Jurkat, Clone E6-1 (cell line): ENCODE measurements at regions not wholly inside any gene's neighbourhood (a gene's known extent, or its start where the extent isn't known, plus 50 kb on each side); places are given as distances from the start of the nearest gene placed in this dataset.

Source experiments
- DNase-seq: peaks from one replicate; pipeline ENCODE4 v3.0.0-alpha.2; 2011; ENCODE audit warnings: low read depth, low spot score
- H3K4me3 ChIP-seq: 2 replicates; pipeline ENCODE4 v1.5.1; 2011; ENCODE audit warnings: mild to moderate bottlenecking, low read length, control low read depth, moderate library complexity

- DNase-seq = peak; percentile 27
- no peak overlapping the region for H3K4me3 ChIP-seq
Observed at GRCh38 chr10:131651674-131652437, 249.0 kb upstream of the PPP2R2D start.

- no peak for DNase-seq
- H3K4me3 ChIP-seq = no peak overlapping the region
Observed at GRCh38 chr10:131652438-131653139, 248.2 kb upstream of the PPP2R2D start.

- no peak overlapping the region for H3K4me3 ChIP-seq
- DNase-seq = no peak
Observed at GRCh38 chr10:131653140-131653539, 247.7 kb upstream of the PPP2R2D start.

GRCh38 chr10:131653554-131654470, 247.0 kb upstream of the PPP2R2D start:
- H3K4me3 ChIP-seq = no peak overlapping the region

GRCh38 chr10:131654471-131655087, 246.2 kb upstream of the PPP2R2D start:
- H3K4me3 ChIP-seq = no peak overlapping the region
- no peak for DNase-seq

More at GRCh38 chr10:131653554-131654470, 247.0 kb upstream of the PPP2R2D start:
- no peak for DNase-seq

GRCh38 chr10:131655101-131655849, 245.5 kb upstream of the PPP2R2D start:
- no peak for DNase-seq
- no peak overlapping the region for H3K4me3 ChIP-seq

- H3K4me3 ChIP-seq = no peak overlapping the region
Observed at GRCh38 chr10:131656009-131656408, 244.8 kb upstream of the PPP2R2D start.

GRCh38 chr10:131656431-131656841, 244.4 kb upstream of the PPP2R2D start:
- H3K4me3 ChIP-seq = no peak overlapping the region
- no peak for DNase-seq

More at GRCh38 chr10:131656009-131656408, 244.8 kb upstream of the PPP2R2D start:
- DNase-seq = no peak

GRCh38 chr10:131657318-131657984, 243.4 kb upstream of the PPP2R2D start:
- no peak for DNase-seq
- no peak overlapping the region for H3K4me3 ChIP-seq

GRCh38 chr10:131657985-131658330, 242.8 kb upstream of the PPP2R2D start:
- DNase-seq = no peak
- no peak overlapping the region for H3K4me3 ChIP-seq

GRCh38 chr10:131658476-131659110, 242.2 kb upstream of the PPP2R2D start:
- no peak for DNase-seq
- no peak overlapping the region for H3K4me3 ChIP-seq

- no peak overlapping the region for H3K4me3 ChIP-seq
- DNase-seq = no peak
Observed at GRCh38 chr10:131660427-131660826, 240.4 kb upstream of the PPP2R2D start.

GRCh38 chr10:131662851-131663250, 238.0 kb upstream of the PPP2R2D start:
- no peak for DNase-seq
- no peak overlapping the region for H3K4me3 ChIP-seq

- DNase-seq = no peak
- no peak overlapping the region for H3K4me3 ChIP-seq
Observed at GRCh38 chr10:131663351-131663750, 237.5 kb upstream of the PPP2R2D start.

GRCh38 chr10:131666091-131666490, 234.7 kb upstream of the PPP2R2D start:
- DNase-seq = no peak
- no peak overlapping the region for H3K4me3 ChIP-seq

GRCh38 chr10:131667047-131667446, 233.8 kb upstream of the PPP2R2D start:
- DNase-seq = no peak
- no peak overlapping the region for H3K4me3 ChIP-seq

- no peak overlapping the region for H3K4me3 ChIP-seq
- DNase-seq = no peak
Observed at GRCh38 chr10:131667561-131667960, 233.2 kb upstream of the PPP2R2D start.

- DNase-seq = no peak
- no peak overlapping the region for H3K4me3 ChIP-seq
Observed at GRCh38 chr10:131668903-131669302, 231.9 kb upstream of the PPP2R2D start.
